HepG2 (cell line): ENCODE measurements at regions not wholly inside any gene's neighbourhood (a gene's known extent, or its start where the extent isn't known, plus 50 kb on each side); places are given as distances from the start of the nearest gene placed in this dataset.

Experiments used
- AKNA ChIP-seq: sonication (generic); formaldehyde crosslinking; IDR thresholded peaks from 2 replicates; pipeline ENCODE4 v1.4.0; 2020; ENCODE audit warnings: missing genetic modification reagents, borderline replicate concordance
- ATF6 ChIP-seq: sonication (generic); formaldehyde crosslinking; conservative IDR thresholded peaks from 2 replicates; pipeline ENCODE4 v1.4.0; 2020; ENCODE audit warnings: missing genetic modification reagents
- CTCF ChIP-seq: sonication (generic); formaldehyde crosslinking; IDR thresholded peaks from 2 replicates; pipeline ENCODE4 v1.5.0; 2020; ENCODE audit warnings: mild to moderate bottlenecking, missing genetic modification reagents, moderate library complexity
- FOSL2 ChIP-seq: sonication (generic); formaldehyde crosslinking; IDR thresholded peaks from 2 replicates; pipeline ENCODE4 v1.4.0; 2020; ENCODE audit warnings: missing genetic modification reagents
- MBNL3 ChIP-seq: fragments of 250-450 bp; sonication (Bioruptor Pico); conservative IDR thresholded peaks from 2 replicates; pipeline ENCODE4 v1.8.0; 2022; ENCODE audit warnings: mild to moderate bottlenecking, inconsistent platforms
- SIN3A ChIP-seq: IDR thresholded peaks from 2 replicates; pipeline ENCODE4 v1.6.1; 2011; ENCODE audit warnings: low read depth, mild to moderate bottlenecking, control low read depth, low read length, borderline replicate concordance
- TCF7L2 ChIP-seq: IDR thresholded peaks from 2 replicates; pipeline ENCODE4 v1.6.1; 2011; ENCODE audit warnings: mild to moderate bottlenecking, low read depth, low read length, moderate library complexity
- ZNF136 ChIP-seq: sonication (generic); formaldehyde crosslinking; IDR thresholded peaks from 2 replicates; pipeline ENCODE4 v1.8.1; 2022; ENCODE audit warnings: low read depth, mild to moderate bottlenecking, moderate library complexity, missing genetic modification reagents
- ZNF232 ChIP-seq: sonication (generic); formaldehyde crosslinking; IDR thresholded peaks from 2 replicates; pipeline ENCODE4 v1.4.0; 2020; ENCODE audit warnings: missing genetic modification reagents, borderline replicate concordance
- ZNF251 ChIP-seq: sonication (generic); formaldehyde crosslinking; IDR thresholded peaks from 2 replicates; pipeline ENCODE4 v1.9.0; 2021; ENCODE audit warnings: mild to moderate bottlenecking, missing genetic modification reagents
- ZNF740 ChIP-seq: sonication (generic); formaldehyde crosslinking; IDR thresholded peaks from 2 replicates; pipeline ENCODE4 v1.4.0; 2020; ENCODE audit warnings: missing genetic modification reagents

GRCh38 chr1:100799548-100799947 is 80.0 kb downstream of the VCAM1 start:
- TF ChIP-seq ZNF251 (CRISPR knock-in tag) (no peak), AKNA (no peak), FOSL2 (CRISPR knock-in tag) (no peak), MBNL3 (CRISPR knock-in tag) (no peak), ATF6 (no peak), SIN3A (no peak), ZNF740 (CRISPR knock-in tag) (no peak), ZNF136 (CRISPR knock-in tag) (no peak), TCF7L2 (no peak), CTCF (no peak), ZNF232 (CRISPR knock-in tag) (no peak)
